CD4-positive, alpha-beta T cell treated with Interleukin-15 for 1 hour (primary cell): ENCODE measurements at regions not wholly inside any gene's neighbourhood (a gene's known extent, or its start where the extent isn't known, plus 50 kb on each side); places are given as distances from the start of the nearest gene placed in this dataset.
"Not testable (repeated sequence)": the region's sequence is repeated elsewhere in the genome, so short reads cannot be mapped to it uniquely, and the experiment has no call there.

ENCODE experiments used
- DNase-seq: peaks from one replicate; pipeline ENCODE4 v3.0.0-alpha.2; 2020

- no peak for DNase-seq
Measured at GRCh38 chr5:167052791-167053190, 1238.7 kb upstream of the WWC1 start.

- no peak for DNase-seq
Measured at GRCh38 chr5:167057665-167058064, 1233.8 kb upstream of the WWC1 start.

GRCh38 chr5:167061695-167062094, 1229.8 kb upstream of the WWC1 start:
- no peak for DNase-seq

- no peak for DNase-seq
Measured at GRCh38 chr5:167063116-167063515, 1228.3 kb upstream of the WWC1 start.

DNA sequence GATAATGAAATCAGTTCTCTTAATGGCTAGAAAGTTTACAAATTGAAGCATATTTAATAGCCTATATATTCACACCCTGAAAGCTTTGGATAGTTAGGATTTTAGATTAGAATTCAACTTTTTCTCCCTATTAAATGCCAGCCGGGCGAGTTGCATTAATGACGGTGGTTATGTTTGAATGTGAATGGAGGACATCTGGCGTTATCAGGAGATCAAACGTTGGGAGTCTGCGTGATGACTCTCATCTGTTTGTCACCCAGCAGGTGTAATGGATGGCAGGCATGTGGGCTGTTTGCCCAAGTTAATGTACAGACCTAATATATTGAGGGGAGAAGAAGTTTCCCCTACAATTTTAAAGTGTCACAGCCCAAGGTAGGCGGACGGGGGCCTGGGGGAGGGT, 1227.7 kb upstream of the WWC1 start:
- DNase-seq = no peak

- DNase-seq = no peak
Measured at GRCh38 chr5:167064198-167064776, 1227.2 kb upstream of the WWC1 start.

DNA sequence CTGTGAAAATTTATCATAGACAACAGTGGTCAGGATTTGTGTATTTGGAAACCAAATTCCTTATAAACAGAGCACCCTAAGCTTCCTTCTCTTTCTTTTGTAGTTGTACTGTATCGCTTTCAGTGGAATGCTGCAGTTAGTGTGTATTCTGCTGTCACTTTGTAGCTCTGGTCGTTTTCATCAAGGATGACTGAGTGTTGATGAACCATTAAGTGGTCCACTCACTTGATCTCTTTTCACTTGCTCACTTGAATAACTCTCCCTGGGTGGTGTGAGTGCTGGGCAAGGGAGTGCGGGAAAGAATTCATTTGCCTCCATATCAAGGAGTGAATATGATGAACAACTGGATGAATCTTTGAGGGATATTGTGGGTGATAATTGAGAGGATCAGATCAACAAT, 1225.7 kb upstream of the WWC1 start:
- no peak for DNase-seq

- no peak for DNase-seq
Measured at GRCh38 chr5:167071981-167072610, 1219.3 kb upstream of the WWC1 start.

DNA sequence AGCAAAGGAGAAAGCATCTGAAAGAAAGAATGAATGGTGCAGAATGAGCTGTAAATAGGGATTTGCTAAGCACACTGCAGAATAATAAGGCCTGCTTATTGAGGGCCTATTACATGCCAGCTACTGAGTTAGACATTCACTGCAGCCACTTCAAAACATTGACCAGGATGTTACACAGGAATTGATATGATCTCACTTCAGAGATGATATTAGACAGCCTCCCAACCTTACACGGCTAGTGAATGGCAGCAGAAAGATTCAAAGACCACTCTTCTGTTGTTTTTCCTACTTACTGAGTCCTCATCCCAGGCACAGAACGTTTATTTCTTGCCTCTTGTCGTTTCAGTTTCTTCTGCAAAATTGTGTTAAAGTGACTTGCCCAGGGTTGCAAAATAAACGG, 1209.9 kb upstream of the WWC1 start:
- DNase-seq = no peak

DNA sequence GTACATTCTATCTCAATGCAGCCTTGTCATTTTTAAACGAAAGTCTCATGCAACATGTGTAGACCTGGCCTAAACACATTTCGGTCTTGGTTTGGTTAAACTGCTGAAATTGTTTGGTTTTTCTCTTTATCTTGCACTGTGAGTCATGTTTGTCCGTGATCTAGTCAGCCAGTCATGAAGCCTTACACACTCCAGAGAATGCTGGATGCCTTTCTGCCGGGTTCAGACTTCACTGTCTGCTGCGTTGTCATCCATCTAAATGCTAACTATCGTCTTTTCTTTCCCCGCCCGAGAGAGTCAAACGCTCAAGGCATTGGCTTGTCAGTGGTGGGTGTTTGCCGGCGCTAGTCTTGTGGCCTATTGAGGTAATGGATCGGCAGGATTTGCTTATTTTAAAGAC, 1194.6 kb upstream of the WWC1 start:
- no peak for DNase-seq

GRCh38 chr5:167104351-167104750, 1187.1 kb upstream of the WWC1 start:
- no peak for DNase-seq

GRCh38 chr5:167105941-167106340, 1185.5 kb upstream of the WWC1 start:
- DNase-seq = no peak

DNA sequence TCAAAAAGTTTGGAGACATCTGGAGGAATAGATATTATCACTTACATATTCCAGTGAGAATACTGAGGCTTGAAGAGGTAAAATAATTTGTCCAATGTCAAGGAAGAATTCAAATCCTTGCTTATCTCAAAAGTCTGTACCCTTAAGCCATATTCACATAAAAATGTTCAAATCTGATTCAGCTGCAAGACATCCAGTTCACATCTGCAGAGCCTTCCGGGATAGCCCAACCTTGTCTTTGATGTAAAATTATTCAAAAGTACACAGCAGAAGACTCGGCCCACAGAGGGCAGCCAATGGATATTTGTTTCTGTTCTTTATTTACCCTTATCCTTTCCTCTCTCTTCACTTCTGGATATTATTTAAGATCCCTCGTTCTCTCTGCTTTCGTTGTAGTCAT, 1183.8 kb upstream of the WWC1 start:
- no peak for DNase-seq

- not testable (repeated sequence) for DNase-seq
Measured at GRCh38 chr5:167108266-167108665, 1183.2 kb upstream of the WWC1 start.

DNA sequence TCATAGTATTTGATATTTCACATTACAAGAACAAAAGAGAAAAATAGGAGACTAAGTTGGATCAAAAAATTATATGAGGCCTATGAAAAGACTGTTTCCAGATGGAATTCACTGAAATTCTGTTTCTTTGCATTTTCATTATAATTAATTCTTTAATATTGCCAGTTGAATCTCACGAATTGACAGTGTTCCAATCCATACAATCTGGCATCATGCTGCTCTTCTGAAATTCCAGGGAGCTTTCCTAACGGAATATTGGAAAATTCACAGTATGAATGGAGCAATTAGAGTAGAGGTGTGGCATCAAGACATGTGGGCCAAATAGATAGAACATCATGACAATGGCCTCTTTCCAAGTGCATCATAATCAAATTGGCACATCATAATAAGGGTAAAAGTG, 1178.9 kb upstream of the WWC1 start:
- no peak for DNase-seq

GRCh38 chr5:167122267-167122666, 1169.2 kb upstream of the WWC1 start:
- no peak for DNase-seq

DNA sequence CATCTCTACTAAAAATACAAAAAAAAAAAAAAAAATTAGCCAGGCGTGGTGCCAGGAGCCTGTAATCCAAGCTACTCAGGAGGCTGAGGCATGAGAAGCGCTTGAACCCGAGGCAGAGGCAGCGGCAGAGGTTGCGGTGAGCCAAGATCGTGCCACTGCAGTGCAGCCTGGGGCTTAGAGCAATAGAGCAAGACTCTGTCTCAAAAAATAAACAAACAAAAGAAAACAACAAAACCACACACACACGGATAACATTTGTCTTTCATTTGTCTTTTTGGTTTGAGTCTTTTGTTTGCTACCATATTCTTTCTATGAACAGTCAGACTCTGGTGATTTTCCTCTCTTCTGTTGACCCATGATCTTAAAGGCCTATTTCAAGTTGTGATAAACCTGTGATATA, 1168.3 kb upstream of the WWC1 start:
- no peak for DNase-seq

DNA sequence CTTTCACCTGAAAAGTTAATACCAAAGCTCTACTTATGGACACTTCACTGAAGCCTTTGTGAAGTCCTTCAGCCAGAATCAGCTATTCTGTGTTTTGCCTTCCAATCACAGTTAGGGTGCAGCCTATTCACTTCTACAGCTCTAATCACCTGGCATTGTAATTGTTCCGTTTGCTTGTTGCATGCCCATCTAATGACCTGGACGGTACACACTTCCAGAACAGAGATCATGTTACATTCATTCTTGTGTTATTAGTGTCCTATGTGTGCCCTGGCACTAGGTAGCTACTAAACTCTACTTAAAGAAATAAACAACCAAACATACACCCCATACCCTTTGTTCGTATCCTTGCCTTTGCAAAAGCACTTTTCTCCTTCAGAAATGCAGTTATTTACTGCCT, 1162.9 kb upstream of the WWC1 start:
- no peak for DNase-seq

GRCh38 chr5:167140548-167141291, 1150.7 kb upstream of the WWC1 start:
- no peak for DNase-seq

- DNase-seq = no peak
Measured at GRCh38 chr5:167143716-167144115, 1147.7 kb upstream of the WWC1 start.

DNA sequence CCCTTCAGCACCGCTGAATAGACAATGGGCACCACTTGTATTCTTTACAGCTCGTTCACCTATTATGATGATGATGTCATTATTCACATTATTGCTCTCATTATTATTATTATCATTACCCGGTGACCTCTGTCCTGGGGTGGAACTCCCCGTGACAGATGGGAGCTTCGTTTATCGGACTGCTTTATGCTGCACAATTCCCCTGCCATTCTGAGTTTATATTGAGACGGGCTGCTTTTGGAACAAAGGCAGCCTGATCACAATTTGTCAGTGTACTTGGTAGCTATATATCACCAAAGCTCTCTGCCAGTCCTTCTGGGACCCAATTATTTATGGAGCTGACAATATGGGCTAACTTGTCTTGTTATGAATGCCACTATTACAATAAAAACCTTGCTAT, 1145.6 kb upstream of the WWC1 start:
- no peak for DNase-seq

- no peak for DNase-seq
Measured at GRCh38 chr5:167147879-167148278, 1143.6 kb upstream of the WWC1 start.

- DNase-seq = no peak
Measured at GRCh38 chr5:167150661-167151060, 1140.8 kb upstream of the WWC1 start.

GRCh38 chr5:167152561-167152960, 1138.9 kb upstream of the WWC1 start:
- DNase-seq = no peak
